H1 (cell line): ENCODE measurements at regions not wholly inside any gene's neighbourhood (a gene's known extent, or its start where the extent isn't known, plus 50 kb on each side); places are given as distances from the start of the nearest gene placed in this dataset.

Source experiments
- CTCF ChIA-PET: fragments of 300-600 bp; sonication (Branson Sonifier 250); formaldehyde crosslinking; loops from one replicate; lab custom pipeline; 2021; ENCODE audit not compliant: partially characterized antibody; lab: Charles Lee
- POLR2A ChIA-PET: fragments of 300-600 bp; sonication (Branson Sonifier 250); formaldehyde crosslinking; loops from one replicate; lab custom pipeline; 2021; ENCODE audit warnings: inconsistent platforms; ENCODE audit not compliant: partially characterized antibody; lab: Charles Lee
- DNase-seq, 2 experiments: peaks; one replicate each; pipeline versions ENCODE4 v3.0.0 to v3.0.0-alpha.2; 2010 to 2022; ENCODE audit warnings: low spot score in 2 of 2, low read depth in 1 of 2, mixed read lengths in 1 of 2
- FAIRE-seq: peaks from 2 replicates; lab custom pipeline; 2011; peaks lifted over from hg19 to GRCh38; lab: Jason Lieb, UNC
- H2AFZ ChIP-seq: 2 replicates; pipeline ENCODE4 v1.8.1; 2012; ENCODE audit warnings: low read length, inconsistent platforms
- H2AK5ac ChIP-seq: 2 replicates; pipeline ENCODE4 v1.6.1; 2013; ENCODE audit warnings: low read depth, low read length
- H2BK120ac ChIP-seq: replicated peaks from 2 replicates; pipeline ENCODE3; 2013; ENCODE audit warnings: low read depth, low read length, inconsistent platforms
- H2BK12ac ChIP-seq: 2 replicates; pipeline ENCODE4 v1.6.1; 2013; ENCODE audit warnings: low read depth, low read length
- H2BK15ac ChIP-seq: 2 replicates; pipeline ENCODE4 v1.6.1; 2013; ENCODE audit warnings: low read length
- H2BK20ac ChIP-seq: 2 replicates; pipeline ENCODE4 v1.6.1; 2013; ENCODE audit warnings: low read length
- H2BK5ac ChIP-seq: 2 replicates; pipeline ENCODE4 v1.6.1; 2013; ENCODE audit warnings: low read depth, low read length
- H3K14ac ChIP-seq: 2 replicates; pipeline ENCODE4 v1.6.1; 2013; ENCODE audit warnings: inconsistent platforms; ENCODE audit not compliant: insufficient read length
- H3K18ac ChIP-seq: 2 replicates; pipeline ENCODE4 v1.6.1; 2013; ENCODE audit warnings: low read length; ENCODE audit errors: extremely low read depth
- H3K23ac ChIP-seq: 2 replicates; pipeline ENCODE4 v1.6.1; 2013; ENCODE audit warnings: inconsistent platforms; ENCODE audit not compliant: insufficient read length
- H3K23me2 ChIP-seq: 2 replicates; pipeline ENCODE4 v1.6.1; 2013; ENCODE audit warnings: low read depth, low read length
- H3K27ac ChIP-seq: 2 replicates; pipeline ENCODE4 v1.6.1; 2011; ENCODE audit warnings: low read depth, low read length, inconsistent platforms
- H3K27me3 ChIP-seq, 4 experiments: replicated peaks in 1 of 4; 1 replicate in 1 of 4; 2 replicates in 3 of 4; pipeline versions ENCODE4 v1.6.1 to v1.8.1; 2011 to 2013; ENCODE audit warnings: low read length in 3 of 4, mild to moderate bottlenecking in 3 of 4, inconsistent platforms in 2 of 4, mixed read lengths in 2 of 4, moderate library complexity in 1 of 4; ENCODE audit not compliant: control insufficient read depth in 3 of 4, insufficient read depth in 3 of 4; ENCODE audit errors: extremely low read depth in 1 of 4
- H3K36me3 ChIP-seq, 4 experiments: 2 replicates each; pipeline versions ENCODE4 v1.6.1 to v1.8.1; 2011 to 2013; ENCODE audit warnings: mild to moderate bottlenecking in 4 of 4, low read length in 3 of 4, moderate library complexity in 2 of 4, control low read depth in 1 of 4, inconsistent platforms in 1 of 4; ENCODE audit not compliant: insufficient read depth in 4 of 4, control insufficient read depth in 2 of 4
- H3K4ac ChIP-seq: replicated peaks from 2 replicates; pipeline ENCODE3; 2013; ENCODE audit warnings: low read length, low read depth, mixed read lengths, inconsistent platforms; ENCODE audit not compliant: insufficient read length
- H3K4me1 ChIP-seq, 4 experiments: replicated peaks in 1 of 4; 1 replicate in 1 of 4; 2 replicates in 3 of 4; pipeline versions ENCODE4 v1.6.1 to v1.8.1; 2011 to 2013; ENCODE audit warnings: low read length in 3 of 4, inconsistent platforms in 2 of 4, mixed read lengths in 1 of 4; ENCODE audit not compliant: insufficient read depth in 4 of 4, control insufficient read depth in 3 of 4
- H3K4me2 ChIP-seq, 2 experiments: 2 replicates each; pipeline versions ENCODE4 v1.6.1 to v1.8.1; 2011 to 2013; ENCODE audit warnings: low read depth in 2 of 2, low read length in 2 of 2, control low read depth in 1 of 2, inconsistent platforms in 1 of 2, mild to moderate bottlenecking in 1 of 2; ENCODE audit not compliant: insufficient read depth in 1 of 2
- H3K4me3 ChIP-seq, 4 experiments: fragments of 200-600, 300-600 bp in 1 of 4; sonication (generic), shearing (Covaris generic), sonication (Bioruptor Twin) in 1 of 4; 2 replicates each; pipeline versions ENCODE4 v1.5.1 to v1.8.1; 2011 to 2016; ENCODE audit warnings: low read length in 4 of 4, low read depth in 3 of 4, control low read depth in 2 of 4, inconsistent platforms in 2 of 4, mild to moderate bottlenecking in 2 of 4, mixed read lengths in 1 of 4, moderate library complexity in 1 of 4; ENCODE audit not compliant: insufficient read depth in 2 of 4; ENCODE audit errors: extremely low read depth in 1 of 4
- H3K56ac ChIP-seq: replicated peaks from 2 replicates; pipeline ENCODE3; 2013; ENCODE audit warnings: low read depth, mild to moderate bottlenecking, mixed read lengths, low read length, inconsistent platforms; ENCODE audit not compliant: insufficient read length
- H3K79me1 ChIP-seq: 2 replicates; pipeline ENCODE4 v1.6.1; 2013; ENCODE audit warnings: low read depth, low read length, control low read depth
- H3K79me2 ChIP-seq, 2 experiments: 2 replicates each; pipeline versions ENCODE4 v1.6.1 to v1.8.1; 2012 to 2013; ENCODE audit warnings: low read length in 2 of 2, mild to moderate bottlenecking in 2 of 2, inconsistent platforms in 1 of 2; ENCODE audit not compliant: insufficient read depth in 2 of 2, control insufficient read depth in 1 of 2
- H3K9ac ChIP-seq, 4 experiments: replicated peaks in 1 of 4; 1 replicate in 1 of 4; 2 replicates in 3 of 4; pipeline versions ENCODE4 v1.6.1 to v1.8.1; 2011 to 2013; ENCODE audit warnings: low read depth in 3 of 4, low read length in 3 of 4, control low read depth in 2 of 4, mild to moderate bottlenecking in 2 of 4, moderate library complexity in 2 of 4, inconsistent platforms in 1 of 4; ENCODE audit errors: extremely low read depth in 1 of 4
- H3K9me3 ChIP-seq, 2 experiments: 2 replicates each; pipeline versions ENCODE4 v1.6.1 to v1.8.1; 2012 to 2013; ENCODE audit warnings: mild to moderate bottlenecking in 2 of 2, moderate library complexity in 2 of 2, control low read depth in 1 of 2, inconsistent platforms in 1 of 2, low read depth in 1 of 2, low read length in 1 of 2, mixed read lengths in 1 of 2; ENCODE audit not compliant: insufficient read depth in 2 of 2
- H4K20me1 ChIP-seq, 2 experiments: replicated peaks in 1 of 2; 2 replicates each; pipeline versions ENCODE3 to v1.8.1; 2011 to 2013; ENCODE audit warnings: inconsistent platforms in 2 of 2, low read length in 2 of 2, mild to moderate bottlenecking in 1 of 2; ENCODE audit not compliant: insufficient read depth in 2 of 2, control insufficient read depth in 1 of 2
- H4K5ac ChIP-seq: 2 replicates; pipeline ENCODE4 v1.6.1; 2013; ENCODE audit warnings: low read length, low read depth, mixed read lengths, inconsistent platforms; ENCODE audit not compliant: insufficient read length
- H4K8ac ChIP-seq: 2 replicates; pipeline ENCODE4 v1.8.0; 2013; ENCODE audit warnings: mild to moderate bottlenecking, moderate library complexity, low read length, inconsistent platforms; ENCODE audit not compliant: insufficient read depth; ENCODE audit errors: extremely low read depth
- H4K91ac ChIP-seq: replicated peaks from 2 replicates; pipeline ENCODE3; 2013; ENCODE audit warnings: low read length, mixed read lengths, inconsistent platforms; ENCODE audit not compliant: insufficient read length
- ATF3 ChIP-seq: IDR thresholded peaks from 2 replicates; pipeline ENCODE4 v1.6.1; 2011; ENCODE audit warnings: low read depth, mild to moderate bottlenecking, low read length; ENCODE audit not compliant: insufficient read depth
- BACH1 ChIP-seq: IDR thresholded peaks from 2 replicates; pipeline ENCODE4 v1.6.1; 2012; ENCODE audit warnings: low read length, improper control_type of control experiment
- CEBPB ChIP-seq: IDR thresholded peaks from 2 replicates; pipeline ENCODE4 v1.6.1; 2012; ENCODE audit warnings: low read depth, low read length
- HDAC2 ChIP-seq, 2 experiments: fragments of 300-600 bp in 1 of 2; sonication (generic) in 1 of 2; IDR thresholded peaks; 2 replicates each; pipeline ENCODE4 v1.6.1; 2011 to 2012; ENCODE audit warnings: low read depth in 2 of 2, low read length in 2 of 2, mild to moderate bottlenecking in 2 of 2, moderate library complexity in 2 of 2, borderline replicate concordance in 1 of 2, inconsistent platforms in 1 of 2
- KDM5A ChIP-seq: fragments of 200-600 bp; IDR thresholded peaks from 2 replicates; pipeline ENCODE4 v1.7.1; 2012; ENCODE audit warnings: mild to moderate bottlenecking, low read length, inconsistent platforms, mixed read lengths
- RFX5 ChIP-seq: IDR thresholded peaks from 2 replicates; pipeline ENCODE4 v1.6.1; 2011; ENCODE audit warnings: low read depth, low read length, improper control_type of control experiment, borderline replicate concordance
- SAP30 ChIP-seq: fragments of 300-600 bp; sonication (generic); IDR thresholded peaks from 2 replicates; pipeline ENCODE4 v1.7.1; 2012; ENCODE audit warnings: low read length, moderate library complexity, mild to moderate bottlenecking, inconsistent platforms; ENCODE audit not compliant: insufficient read depth, insufficient replicate concordance
- SP1 ChIP-seq: IDR thresholded peaks from 2 replicates; pipeline ENCODE4 v1.6.1; 2011; ENCODE audit warnings: low read depth, low read length
- TAF1 ChIP-seq: IDR thresholded peaks from 2 replicates; pipeline ENCODE4 v1.6.1; 2011; ENCODE audit warnings: mild to moderate bottlenecking, low read depth, low read length
- TAF7 ChIP-seq: optimal IDR thresholded peaks from 2 replicates; pipeline ENCODE3; 2011; ENCODE audit warnings: low read depth, mild to moderate bottlenecking, inconsistent platforms, low read length, moderate library complexity, borderline replicate concordance
- WGBS, 2 experiments: shearing (Covaris generic) in 1 of 2; methylation state at CpG; one replicate each; pipeline versions ENCODE4 v1.1.6 to v1.1.7; 2013 to 2015; ENCODE audit warnings: low lambda C conversion rate in 2 of 2, mixed read lengths in 2 of 2, inconsistent platforms in 1 of 2, low coverage in 1 of 2, missing lambda C conversion rate in 1 of 2; ENCODE audit not compliant: insufficient replicate concordance in 2 of 2, insufficient coverage in 1 of 2, insufficient read length in 1 of 2; ENCODE audit errors: extremely low coverage in 1 of 2, missing lambda C conversion rate in 1 of 2; 5-methylcytosine and 5-hydroxymethylcytosine counted together
- TF ChIP-seq, protein P1 (sequence below): IDR thresholded peaks from 2 replicates; pipeline ENCODE4 v1.6.1; 2011; ENCODE audit warnings: low read length, improper control_type of control experiment

DNA sequence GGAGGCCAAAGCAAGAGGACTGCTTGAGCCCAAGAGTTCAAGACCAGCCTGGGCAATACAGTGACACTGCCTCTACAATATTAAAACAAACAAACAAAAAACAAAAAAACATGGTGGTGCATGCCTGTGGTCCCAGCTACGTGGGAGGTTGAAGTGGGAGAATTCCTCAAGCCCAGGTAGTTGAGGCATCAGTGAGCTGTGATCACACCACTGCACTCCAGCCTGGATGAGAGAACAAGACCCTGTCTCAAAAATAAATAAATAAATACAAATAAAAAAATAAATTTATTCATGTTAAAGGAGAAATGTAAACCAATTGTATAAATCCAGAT lies 200.6 kb downstream of the BCHE start:
- Histone ChIP-seq H3K9me3 (no peaks in the 10 kb centered on the region), H4K8ac (no peak overlapping the region), H3K36me3 (no peaks in the 10 kb centered on the region), H3K4ac (no peak overlapping the region), H3K4me3 (no peak overlapping the region), H4K5ac (no peak overlapping the region), H2BK15ac (no peak overlapping the region), H3K4me1 (no peaks in the 10 kb centered on the region), H3K79me2 (no peaks in the 10 kb centered on the region), H2BK20ac (no peak overlapping the region), H3K9ac (no peak overlapping the region), H3K18ac (no peak overlapping the region), H3K23me2 (no peaks in the 10 kb centered on the region), H3K27ac (no peak overlapping the region), H2AFZ (no peak overlapping the region), H2BK120ac (no peak overlapping the region), H2BK12ac (no peak overlapping the region), H3K56ac (no peak overlapping the region), H3K14ac (no peak overlapping the region), H3K23ac (no peak overlapping the region), H2AK5ac (no peak overlapping the region), H3K4me2 (no peak overlapping the region), H2BK5ac (no peak overlapping the region), H4K91ac (no peak overlapping the region), H4K20me1 (no peaks in the 10 kb centered on the region), H3K27me3 (peaks cover 0 to 1% (median 0%) of the 10 kb centered on the region in 4 experiments; a peak in 1 of 7 replicates), H3K79me1 (no peaks in the 10 kb centered on the region)
- no peak for DNase-seq
- no peak for FAIRE-seq
- TF ChIP-seq, protein P1, sequence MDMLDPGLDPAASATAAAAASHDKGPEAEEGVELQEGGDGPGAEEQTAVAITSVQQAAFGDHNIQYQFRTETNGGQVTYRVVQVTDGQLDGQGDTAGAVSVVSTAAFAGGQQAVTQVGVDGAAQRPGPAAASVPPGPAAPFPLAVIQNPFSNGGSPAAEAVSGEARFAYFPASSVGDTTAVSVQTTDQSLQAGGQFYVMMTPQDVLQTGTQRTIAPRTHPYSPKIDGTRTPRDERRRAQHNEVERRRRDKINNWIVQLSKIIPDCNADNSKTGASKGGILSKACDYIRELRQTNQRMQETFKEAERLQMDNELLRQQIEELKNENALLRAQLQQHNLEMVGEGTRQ, result no peak
- TF ChIP-seq KDM5A (no peak), BACH1 (no peak), ATF3 (no peak), CEBPB (no peak), SAP30 (no peak), TAF7 (no peak), TAF1 (no peak), HDAC2 (IDR thresholded peaks at IDR 0.05; ENCODE audit: borderline replicate concordance in 1 of 2, low read depth in 2 of 2, low read length in 2 of 2) (no peak), SP1 (no peak), RFX5 (no peak)
- ChIA-PET POLR2A (no interaction called here), CTCF (interaction anchor here (0.9 to 1.7 kb wide), 2 partner anchors 10 to 12 kb away, joined by 3 to 8 read pairs; no protein-coding TSS in a partner anchor)
- WGBS, 2 experiments, result 86% methylated on average over 1 of the region's 1 CpG; no CpG with 5 or more reads in 1 of the 2 experiments
